HG03521 (cell line): ENCODE measurements at regions not wholly inside any gene's neighbourhood (a gene's known extent, or its start where the extent isn't known, plus 50 kb on each side); places are given as distances from the start of the nearest gene placed in this dataset.

ENCODE experiments used
- ATAC-seq: cut with Tn5 transposase; IDR thresholded peaks from one replicate; pipeline ENCODE4 v1.9.1; 2021; ENCODE audit warnings: mild to moderate bottlenecking, moderate library complexity; ENCODE audit not compliant: unreplicated experiment

DNA sequence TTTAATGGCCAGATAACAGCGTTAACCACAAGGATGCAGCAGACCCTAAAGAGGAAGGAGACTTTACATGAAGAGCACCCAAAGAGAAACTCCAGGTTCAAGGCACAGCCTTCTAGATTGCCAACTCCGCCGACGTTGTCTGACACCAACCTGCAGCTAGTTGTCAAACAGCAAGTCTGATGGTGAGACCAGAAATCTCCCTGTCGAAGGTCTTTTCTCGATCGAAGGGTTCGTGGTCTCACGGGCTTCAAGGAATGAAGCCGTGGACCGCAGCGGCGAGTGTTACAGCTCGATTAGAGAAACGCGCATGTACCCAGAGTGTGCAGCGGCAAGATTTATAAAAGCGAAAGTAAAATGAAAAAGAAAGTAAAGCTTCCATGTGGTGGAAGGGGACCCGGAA, 656.3 kb downstream of the XIRP2 start:
- no peak for ATAC-seq

- no peak for ATAC-seq
These were observed 655.4 kb downstream of the XIRP2 start for GRCh38 chr2:167543721-167544120.

- ATAC-seq: no peak
These were observed 649.5 kb downstream of the XIRP2 start for GRCh38 chr2:167537743-167538142.

GRCh38 chr2:167534443-167534842, 646.2 kb downstream of the XIRP2 start:
- no peak for ATAC-seq

GRCh38 chr2:167524786-167525185, 636.5 kb downstream of the XIRP2 start:
- ATAC-seq: no peak

DNA sequence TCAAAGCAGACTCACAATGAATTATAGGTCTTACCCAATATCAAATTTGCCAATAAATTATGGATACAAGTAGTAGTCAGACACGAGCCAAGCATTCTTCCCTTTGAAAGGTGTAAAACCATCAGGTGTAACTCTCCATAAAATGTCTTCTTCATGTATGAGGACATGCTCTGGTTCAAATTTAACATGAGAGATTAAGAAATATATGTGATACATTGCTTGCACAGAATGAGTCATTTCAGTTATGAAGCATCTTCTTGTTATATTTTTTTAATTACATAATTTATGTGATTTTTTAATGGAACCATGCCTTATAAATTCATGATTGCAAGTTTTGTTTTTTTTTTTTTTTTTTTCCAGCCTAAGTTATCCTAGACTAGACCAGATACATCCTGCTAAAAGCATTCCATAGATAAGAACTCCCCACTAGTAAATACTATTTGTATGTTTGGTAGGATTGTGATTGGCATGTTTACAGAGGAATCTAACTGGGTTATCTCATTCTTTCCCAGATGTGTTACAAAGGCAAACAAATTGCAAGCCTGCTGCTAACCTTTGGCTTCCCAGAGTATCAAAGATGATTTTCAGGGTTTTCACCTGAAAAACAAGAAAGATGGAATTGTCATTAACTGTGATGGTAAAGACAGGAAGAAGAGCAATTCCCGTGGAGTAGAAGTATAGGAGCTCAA, 621.9 kb downstream of the XIRP2 start:
- ATAC-seq: no peak

- ATAC-seq: no peak
These were observed 621.3 kb downstream of the XIRP2 start for GRCh38 chr2:167509586-167509985.

GRCh38 chr2:167508709-167509108, 620.4 kb downstream of the XIRP2 start:
- no peak for ATAC-seq

- no peak for ATAC-seq
These were observed 618.1 kb downstream of the XIRP2 start for GRCh38 chr2:167506395-167506794.

- no peak for ATAC-seq
These were observed 616.4 kb downstream of the XIRP2 start for GRCh38 chr2:167504695-167505094.

DNA sequence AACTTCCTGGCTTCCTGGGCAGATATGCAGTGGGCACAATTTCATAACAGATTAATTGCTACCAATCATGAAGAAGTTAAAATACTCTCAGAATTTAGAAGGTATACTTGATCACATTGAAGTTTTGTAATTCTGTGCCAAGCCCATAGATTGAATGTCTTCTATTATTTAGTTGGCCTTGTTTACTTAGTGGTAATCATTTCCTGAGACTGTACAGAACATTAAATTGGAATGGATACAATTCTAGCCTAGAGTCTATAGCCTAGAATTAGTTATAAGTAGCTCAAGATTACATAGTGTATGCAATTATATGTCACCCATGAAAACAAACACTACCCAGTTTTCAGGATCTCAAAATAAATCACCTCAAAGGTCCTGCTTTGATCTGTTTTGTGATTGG, 615.8 kb downstream of the XIRP2 start:
- ATAC-seq: no peak

- no peak for ATAC-seq
These were observed 613.3 kb downstream of the XIRP2 start for GRCh38 chr2:167501618-167502017.

- no peak for ATAC-seq
These were observed 605.6 kb downstream of the XIRP2 start for GRCh38 chr2:167493862-167494261.

DNA sequence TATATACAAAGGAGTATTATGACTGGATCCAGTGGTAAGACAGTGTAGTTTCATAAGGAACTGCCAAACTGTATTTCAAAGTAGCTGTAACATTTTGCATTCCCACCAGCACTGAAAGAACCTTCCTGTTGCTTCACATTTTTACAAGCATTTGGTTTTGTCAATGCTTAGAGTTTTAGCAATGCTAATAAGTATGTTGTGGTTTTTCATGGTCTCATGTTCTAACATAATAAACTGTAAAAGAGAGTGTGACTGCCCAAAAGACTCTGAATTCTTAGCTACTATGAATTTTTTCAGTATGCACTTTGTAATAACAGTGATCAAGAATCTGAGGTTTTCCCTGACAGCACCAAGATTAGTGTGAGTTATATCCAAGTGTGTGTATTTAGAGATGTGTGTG, 604.2 kb downstream of the XIRP2 start:
- no peak for ATAC-seq

- ATAC-seq: no peak
These were observed 603.5 kb downstream of the XIRP2 start for GRCh38 chr2:167491788-167492187.

DNA sequence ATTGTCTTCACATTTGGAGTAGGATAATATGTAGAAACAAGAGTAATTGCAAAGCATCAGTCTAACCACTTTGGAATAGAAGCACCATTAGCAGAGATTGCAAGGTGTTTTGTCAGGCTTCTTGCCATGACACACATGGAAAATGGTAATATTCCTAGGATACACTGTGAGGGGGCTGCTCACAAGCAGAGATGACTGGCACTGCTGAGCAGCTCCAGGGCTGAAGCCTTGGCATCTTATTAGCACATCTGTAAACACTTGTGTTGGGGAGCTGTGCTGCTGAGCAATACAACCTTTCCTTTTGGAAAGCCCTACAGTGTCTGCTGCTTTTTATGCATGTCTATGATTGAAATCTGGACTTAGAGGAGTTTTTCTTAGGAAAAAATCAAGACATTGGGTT, 602.2 kb downstream of the XIRP2 start:
- ATAC-seq: no peak

GRCh38 chr2:167489325-167489724, 601.0 kb downstream of the XIRP2 start:
- no peak for ATAC-seq

DNA sequence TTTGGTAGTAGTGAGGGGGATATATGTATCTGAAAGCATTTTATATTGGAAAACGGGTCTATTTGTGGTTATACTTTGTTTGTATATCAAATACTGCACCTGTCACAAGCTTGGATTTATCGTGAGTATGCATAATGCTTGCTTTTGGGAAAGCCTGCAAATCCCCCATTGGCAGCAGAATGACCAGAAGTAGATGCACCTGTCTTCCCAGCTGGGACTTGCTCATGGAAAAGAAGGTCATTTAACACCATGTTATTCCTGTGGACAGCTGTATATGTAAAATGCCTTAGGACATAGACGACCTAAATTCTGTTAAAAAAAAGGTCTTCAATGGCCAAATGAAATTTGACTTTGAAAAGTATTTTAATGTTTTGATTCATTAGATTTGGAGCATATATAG, 599.4 kb downstream of the XIRP2 start:
- no peak for ATAC-seq

- ATAC-seq: no peak
These were observed 596.6 kb downstream of the XIRP2 start for GRCh38 chr2:167484875-167485274.

GRCh38 chr2:167480986-167481309, 592.7 kb downstream of the XIRP2 start:
- no peak for ATAC-seq

- no peak for ATAC-seq
These were observed 592.1 kb downstream of the XIRP2 start for GRCh38 chr2:167480232-167480985.

GRCh38 chr2:167478196-167478595, 589.9 kb downstream of the XIRP2 start:
- no peak for ATAC-seq

- ATAC-seq: no peak
These were observed 587.5 kb downstream of the XIRP2 start for GRCh38 chr2:167475791-167476190.
